ENCODE measurements at regions not wholly inside any gene's neighbourhood (a gene's known extent, or its start where the extent isn't known, plus 50 kb on each side); places are given as distances from the start of the nearest gene placed in this dataset.
"Not testable (repeated sequence)": the region's sequence is repeated elsewhere in the genome, so short reads cannot be mapped to it uniquely, and the experiment has no call there.

DNA sequence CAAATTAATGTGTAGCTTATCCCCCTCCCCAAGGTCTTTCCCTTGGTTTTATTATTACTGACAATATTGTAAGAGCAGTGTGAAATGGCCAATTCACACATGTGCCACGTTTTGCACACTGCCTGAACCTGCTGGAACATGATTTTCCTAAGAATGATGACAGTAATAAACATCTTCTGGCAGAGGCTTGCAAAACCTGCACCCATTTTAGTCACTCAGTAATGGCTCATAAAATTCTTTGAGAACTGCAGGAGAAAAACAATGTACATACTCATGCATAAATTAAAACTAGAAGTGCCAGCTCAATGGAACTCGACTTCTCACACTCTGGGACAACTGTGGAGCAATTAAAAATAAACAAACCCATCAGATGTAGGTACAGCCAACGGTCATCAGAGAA lies 96.8 kb upstream of the POMZP3 start:
- DNase-seq (ENCODE audit: low read depth): not testable (repeated sequence)

DNA sequence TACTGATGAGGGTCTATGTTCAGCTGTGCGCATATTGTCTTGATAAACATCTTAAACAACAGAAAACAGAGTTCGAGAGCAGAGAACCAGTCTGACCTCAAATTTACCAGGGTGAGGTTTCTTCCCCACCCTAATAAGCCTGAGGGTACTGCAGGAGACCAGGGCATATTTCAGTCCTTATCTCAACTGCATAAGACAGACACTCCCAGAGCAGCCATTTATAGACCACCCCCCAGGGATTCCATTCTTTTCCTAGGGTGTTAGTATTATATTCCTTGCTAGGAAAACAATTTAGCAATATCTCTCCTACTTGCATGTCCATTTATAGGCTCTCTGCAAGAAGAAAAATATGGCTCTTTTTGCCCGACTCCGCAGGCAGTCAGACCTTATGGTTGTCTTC lies 89.5 kb upstream of the POMZP3 start:
- DNase-seq (ENCODE audit: low read depth): not testable (repeated sequence)

DNA sequence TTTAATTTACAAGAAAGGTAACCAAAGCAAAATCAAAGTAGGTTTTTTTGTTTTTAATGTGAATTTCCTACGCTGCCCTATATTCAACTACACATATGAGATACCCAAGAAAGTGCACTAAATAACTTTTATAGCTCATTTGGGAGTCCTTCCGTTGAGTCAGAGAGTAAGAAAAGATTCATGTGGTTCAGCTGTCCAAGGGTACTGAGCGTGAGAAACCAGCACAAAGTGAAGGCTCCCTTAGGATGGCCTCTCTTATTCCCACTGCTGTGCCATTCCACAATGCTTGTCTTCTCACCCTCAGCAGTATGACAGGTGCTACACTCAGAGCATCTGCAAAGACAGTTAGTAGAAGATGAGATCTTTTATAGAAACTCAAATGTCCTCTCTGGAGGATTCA lies 85.8 kb upstream of the POMZP3 start:
- not testable (repeated sequence) for DNase-seq (ENCODE audit: low read depth)

DNA sequence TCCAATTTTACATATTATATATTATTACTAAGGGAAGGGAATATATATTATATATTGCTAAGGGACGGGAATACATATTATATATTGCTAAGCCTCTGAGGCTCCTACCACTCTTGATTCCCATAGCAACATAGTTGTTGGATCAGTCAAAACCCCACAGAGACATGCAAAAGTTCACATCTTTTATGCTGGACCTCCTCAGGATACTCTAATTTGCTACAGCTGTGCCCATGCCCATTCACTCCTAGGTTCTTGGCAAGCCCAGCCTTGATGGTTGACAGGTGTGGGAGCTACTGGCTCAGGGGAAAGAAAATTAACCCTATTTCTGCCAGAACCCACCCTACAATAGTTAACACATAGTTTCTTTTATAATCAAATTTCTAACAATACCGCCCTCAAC lies 84.6 kb upstream of the POMZP3 start:
- not testable (repeated sequence) for DNase-seq (ENCODE audit: low read depth)

DNA sequence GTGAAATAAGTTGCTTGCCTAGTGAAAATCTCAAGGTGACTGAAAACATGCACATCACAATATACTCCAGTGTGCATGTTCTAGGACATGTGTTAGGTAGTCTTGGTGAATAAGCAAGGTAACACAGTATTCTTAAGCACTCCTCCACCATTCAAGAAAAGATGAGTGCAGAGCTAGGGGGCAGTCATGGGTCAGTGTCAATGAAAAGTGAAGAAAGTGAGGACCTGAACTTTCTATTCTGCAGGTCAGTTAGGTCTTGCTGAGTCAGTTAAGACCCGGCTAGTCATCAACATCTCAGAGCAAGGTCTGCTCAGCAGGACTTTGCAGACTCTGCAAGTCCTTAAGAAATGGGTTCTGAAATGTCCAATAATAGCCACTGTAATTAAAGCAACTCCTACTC lies 82.6 kb upstream of the POMZP3 start:
- peak; percentile 13 for DNase-seq (ENCODE audit: low read depth)

DNA sequence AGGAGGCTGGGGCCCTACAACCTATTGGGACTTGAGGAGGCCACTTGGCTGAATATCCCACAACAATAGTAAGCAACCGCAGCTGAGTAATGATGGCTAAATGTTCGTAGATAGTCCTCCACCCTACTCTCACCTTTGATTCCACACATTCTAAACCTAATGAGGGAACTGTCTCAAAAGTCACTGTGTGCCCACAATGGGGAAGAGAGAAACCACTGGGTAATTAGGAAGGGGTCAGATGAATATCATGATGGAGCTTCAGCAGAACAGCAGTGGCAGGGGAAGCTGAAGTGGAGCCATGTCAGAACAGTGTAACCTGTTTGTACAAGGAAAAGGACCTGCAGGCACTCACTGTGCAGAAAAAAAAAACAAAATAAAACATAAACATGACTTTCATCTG lies 81.4 kb upstream of the POMZP3 start:
- not testable (repeated sequence) for DNase-seq (ENCODE audit: low read depth)

DNA sequence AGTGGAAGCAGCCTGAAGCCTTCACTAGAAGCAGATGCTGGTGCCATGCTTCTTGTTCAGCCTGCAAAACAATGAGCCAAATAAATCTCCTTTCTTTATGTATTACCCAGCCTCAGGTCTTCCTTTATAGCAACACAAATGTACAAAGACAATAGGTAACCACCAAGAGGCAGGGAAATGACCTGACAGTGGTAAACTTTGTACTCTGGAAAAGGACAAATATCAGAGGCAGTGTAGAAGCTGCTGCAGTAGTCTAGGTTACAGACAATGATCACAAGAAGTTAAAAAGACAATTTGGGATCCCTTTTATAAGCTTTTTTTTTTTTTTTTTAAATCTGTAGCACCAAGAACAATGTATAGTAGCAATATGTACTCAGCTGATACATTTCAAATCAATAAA lies 76.7 kb upstream of the POMZP3 start:
- DNase-seq (ENCODE audit: low read depth): not testable (repeated sequence)

DNA sequence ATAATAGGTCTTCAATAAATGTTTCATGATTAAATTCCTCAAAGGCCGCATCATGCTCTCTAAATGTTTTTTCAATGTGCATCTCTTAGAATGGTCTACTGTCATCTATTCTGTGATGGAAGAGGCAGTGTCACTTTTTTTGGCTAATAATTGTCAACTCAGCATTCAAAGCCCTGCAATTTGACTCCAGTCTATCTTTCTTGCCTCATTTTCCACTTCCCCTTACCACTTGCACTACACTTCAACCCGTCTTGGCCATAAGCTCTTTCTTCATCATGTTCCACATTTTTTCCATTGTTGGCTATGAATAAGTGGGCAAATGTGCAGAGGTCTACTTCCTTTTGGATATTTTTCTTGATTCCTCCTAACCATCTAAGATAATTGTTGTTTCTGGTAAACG lies 59.2 kb upstream of the POMZP3 start:
- not testable (repeated sequence) for DNase-seq (ENCODE audit: low read depth)

DNA sequence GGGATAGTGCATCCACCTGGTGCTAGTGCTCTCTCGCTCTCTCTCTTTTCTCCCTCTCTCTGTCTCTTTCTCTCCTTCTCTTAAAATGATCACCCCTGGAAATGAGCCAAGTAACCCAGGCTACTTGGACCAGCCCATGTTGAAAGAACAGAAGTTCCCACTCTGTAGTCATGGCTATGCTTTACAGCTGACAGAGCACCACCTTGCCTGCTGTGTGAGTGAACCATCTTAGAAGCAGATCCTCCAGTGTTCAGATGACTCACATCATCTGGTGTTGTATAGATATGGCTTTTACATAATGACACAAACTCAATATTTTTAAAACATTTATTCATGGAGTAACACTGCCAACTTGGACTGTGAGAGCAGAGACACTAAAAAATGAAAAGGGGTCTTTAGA lies 57.7 kb upstream of the POMZP3 start:
- DNase-seq (ENCODE audit: low read depth): not testable (repeated sequence)

DNA sequence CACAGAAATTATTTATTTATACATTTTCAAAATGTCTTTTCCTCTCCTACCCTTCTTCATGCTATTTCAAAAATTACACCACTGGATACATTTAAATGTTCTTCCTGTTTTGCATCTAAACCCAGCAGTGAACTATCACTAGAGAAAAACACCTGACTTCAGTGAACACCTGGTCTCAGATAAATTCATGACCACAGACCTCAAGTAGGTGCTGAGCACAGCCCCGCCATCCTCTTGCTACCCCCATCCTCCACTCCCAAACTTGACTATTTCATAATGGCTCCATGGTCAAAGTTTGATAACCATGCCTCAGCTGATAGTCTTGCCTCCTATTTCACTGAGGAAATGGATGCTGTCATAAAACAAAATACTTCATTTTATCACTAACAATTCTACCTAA lies 56.6 kb upstream of the POMZP3 start:
- not testable (repeated sequence) for DNase-seq (ENCODE audit: low read depth)

DNA sequence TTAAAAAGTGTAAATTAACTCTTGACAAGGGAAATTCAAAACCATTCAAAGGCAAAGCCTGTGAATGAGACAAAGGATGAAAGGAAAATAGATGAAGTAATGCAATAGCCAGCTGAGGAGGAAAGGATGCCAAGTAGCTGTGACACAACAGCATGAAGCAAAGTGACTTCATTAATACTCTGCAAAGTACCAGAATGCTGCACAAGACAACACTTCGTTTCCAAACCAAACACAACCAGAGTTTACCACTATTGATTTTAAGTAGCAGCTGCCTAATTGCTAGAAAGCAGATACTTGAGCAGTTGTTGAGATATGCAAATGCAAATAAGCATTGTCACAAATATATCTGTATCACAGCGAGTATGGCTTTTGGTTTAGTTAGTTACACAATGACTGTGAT lies 54.7 kb upstream of the POMZP3 start:
- DNase-seq (ENCODE audit: low read depth): not testable (repeated sequence)

DNA sequence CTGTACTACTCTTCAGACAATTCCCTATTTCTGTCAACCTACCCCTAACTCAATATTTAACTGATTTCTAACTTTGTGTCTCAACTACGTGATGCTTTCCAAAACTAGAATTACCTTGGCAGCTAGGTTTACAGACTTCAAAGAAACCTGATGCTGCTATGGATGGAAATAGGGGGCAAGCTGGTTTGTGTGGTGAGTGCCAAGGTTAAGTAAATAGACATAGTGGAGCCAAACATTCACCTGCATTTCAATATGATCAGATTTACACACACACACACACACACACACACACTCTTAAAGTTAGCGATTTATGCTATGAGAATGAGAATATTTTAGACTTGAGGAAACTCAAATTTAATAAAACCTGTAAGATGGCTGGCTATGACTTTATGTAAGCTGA lies 52.1 kb upstream of the POMZP3 start:
- DNase-seq (ENCODE audit: low read depth): not testable (repeated sequence)

DNA sequence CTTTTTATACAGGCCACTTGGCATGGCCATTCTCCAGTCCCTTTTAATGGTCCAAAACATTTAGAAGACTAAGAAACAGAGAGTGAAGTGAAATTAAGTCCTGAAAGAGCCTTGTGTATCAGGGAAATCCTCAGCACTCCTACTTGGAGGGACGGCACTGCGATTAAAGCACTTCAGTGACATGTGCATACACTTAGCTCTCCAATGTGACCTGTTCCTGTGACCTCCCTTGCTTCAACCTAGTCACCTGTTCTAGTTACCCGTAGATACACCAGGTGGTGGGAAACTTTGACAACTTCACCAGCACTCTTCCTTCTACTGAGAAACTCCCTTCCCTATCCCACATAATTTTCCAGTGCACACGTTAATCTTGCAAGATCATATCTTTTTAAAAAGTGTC lies 51.4 kb upstream of the POMZP3 start:
- DNase-seq (ENCODE audit: low read depth): not testable (repeated sequence)

DNA sequence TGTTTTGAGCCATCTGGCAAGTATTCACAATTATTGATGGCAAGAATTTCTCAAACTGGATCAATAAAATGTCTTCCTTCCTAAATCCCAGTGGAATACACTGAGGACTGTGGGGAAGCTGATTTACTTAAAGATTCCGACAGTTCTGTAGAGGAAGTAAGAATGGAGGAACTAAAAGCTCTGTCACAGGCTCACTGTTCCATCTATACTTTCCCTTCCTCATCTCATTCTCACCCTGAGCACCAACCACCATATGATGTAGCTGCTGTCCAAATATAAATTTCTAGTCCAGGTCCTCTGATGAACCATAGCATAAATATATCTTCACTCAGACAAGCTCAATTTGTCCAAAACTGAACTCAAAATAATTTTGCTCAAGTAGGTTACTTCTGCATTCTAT lies 49.8 kb upstream of the POMZP3 start:
- not testable (repeated sequence) for DNase-seq (ENCODE audit: low read depth)

All from renal cortical epithelial cell (primary cell).